ENCODE measurements at regions not wholly inside any gene's neighbourhood (a gene's known extent, or its start where the extent isn't known, plus 50 kb on each side); places are given as distances from the start of the nearest gene placed in this dataset.
"Not testable (repeated sequence)": the region's sequence is repeated elsewhere in the genome, so short reads cannot be mapped to it uniquely, and the experiment has no call there.

GRCh38 chr18:62442391-62442790 is 80.4 kb upstream of the ZCCHC2 start:
- DNase-seq (ENCODE audit: low read depth): no peak

GRCh38 chr18:62445386-62445917 is 77.4 kb upstream of the ZCCHC2 start:
- no peak for DNase-seq (ENCODE audit: low read depth)

GRCh38 chr18:62446511-62446910 is 76.3 kb upstream of the ZCCHC2 start:
- DNase-seq (ENCODE audit: low read depth): no peak

GRCh38 chr18:62447652-62448051 is 75.2 kb upstream of the ZCCHC2 start:
- DNase-seq (ENCODE audit: low read depth): no peak

- DNase-seq (ENCODE audit: low read depth): no peak
These were observed 74.4 kb upstream of the ZCCHC2 start for GRCh38 chr18:62448426-62448825.

GRCh38 chr18:62449490-62450104 is 73.2 kb upstream of the ZCCHC2 start:
- no peak for DNase-seq (ENCODE audit: low read depth)

GRCh38 chr18:62450175-62450545 is 72.7 kb upstream of the ZCCHC2 start:
- no peak for DNase-seq (ENCODE audit: low read depth)

GRCh38 chr18:62450546-62451410 is 72.0 kb upstream of the ZCCHC2 start:
- peak; percentile 85 for DNase-seq (ENCODE audit: low read depth)

- DNase-seq (ENCODE audit: low read depth): no peak
These were observed 70.5 kb upstream of the ZCCHC2 start for GRCh38 chr18:62452280-62452831.

- DNase-seq (ENCODE audit: low read depth): no peak
These were observed 69.0 kb upstream of the ZCCHC2 start for GRCh38 chr18:62453864-62454263.

- no peak for DNase-seq (ENCODE audit: low read depth)
These were observed 68.3 kb upstream of the ZCCHC2 start for GRCh38 chr18:62454527-62454926.

GRCh38 chr18:62455222-62455621 is 67.6 kb upstream of the ZCCHC2 start:
- no peak for DNase-seq (ENCODE audit: low read depth)

GRCh38 chr18:62457877-62458276 is 64.9 kb upstream of the ZCCHC2 start:
- no peak for DNase-seq (ENCODE audit: low read depth)

GRCh38 chr18:62458346-62458745 is 64.5 kb upstream of the ZCCHC2 start:
- DNase-seq (ENCODE audit: low read depth): no peak

GRCh38 chr18:62458868-62459716 is 63.7 kb upstream of the ZCCHC2 start:
- no peak for DNase-seq (ENCODE audit: low read depth)

- DNase-seq (ENCODE audit: low read depth): no peak
These were observed 61.9 kb upstream of the ZCCHC2 start for GRCh38 chr18:62460851-62461300.

- DNase-seq (ENCODE audit: low read depth): no peak
These were observed 61.2 kb upstream of the ZCCHC2 start for GRCh38 chr18:62461591-62461990.

GRCh38 chr18:62464266-62464665 is 58.6 kb upstream of the ZCCHC2 start:
- DNase-seq (ENCODE audit: low read depth): no peak

GRCh38 chr18:62469131-62469530 is 53.7 kb upstream of the ZCCHC2 start:
- not testable (repeated sequence) for DNase-seq (ENCODE audit: low read depth)
